ENCODE measurements at regions not wholly inside any gene's neighbourhood (a gene's known extent, or its start where the extent isn't known, plus 50 kb on each side); places are given as distances from the start of the nearest gene placed in this dataset.

- DNase-seq (ENCODE audit: low spot score), result no peak
These were observed 144.9 kb upstream of the C1orf174 start for GRCh38 chr1:4044967-4045366.

GRCh38 chr1:4045397-4046010 lies 145.4 kb upstream of the C1orf174 start:
- no peak for DNase-seq (ENCODE audit: low spot score)

- DNase-seq (ENCODE audit: low spot score), result peak; percentile 9
These were observed 146.9 kb upstream of the C1orf174 start for GRCh38 chr1:4046836-4047461.

- DNase-seq (ENCODE audit: low spot score), result no peak
These were observed 147.6 kb upstream of the C1orf174 start for GRCh38 chr1:4047666-4048065.

GRCh38 chr1:4048076-4048475 lies 148.0 kb upstream of the C1orf174 start:
- peak; percentile 6 for DNase-seq (ENCODE audit: low spot score)

- DNase-seq (ENCODE audit: low spot score), result peak; percentile 7
These were observed 148.8 kb upstream of the C1orf174 start for GRCh38 chr1:4048921-4049320.

GRCh38 chr1:4050998-4051397 lies 150.9 kb upstream of the C1orf174 start:
- DNase-seq (ENCODE audit: low spot score), result no peak

- DNase-seq (ENCODE audit: low spot score), result no peak
These were observed 152.6 kb upstream of the C1orf174 start for GRCh38 chr1:4052657-4053056.

- no peak for DNase-seq (ENCODE audit: low spot score)
These were observed 153.2 kb upstream of the C1orf174 start for GRCh38 chr1:4053160-4053748.

- no peak for DNase-seq (ENCODE audit: low spot score)
These were observed 153.7 kb upstream of the C1orf174 start for GRCh38 chr1:4053774-4054173.

GRCh38 chr1:4055294-4055967 lies 155.4 kb upstream of the C1orf174 start:
- no peak for DNase-seq (ENCODE audit: low spot score)

GRCh38 chr1:4056422-4056821 lies 156.3 kb upstream of the C1orf174 start:
- DNase-seq (ENCODE audit: low spot score), result no peak

- no peak for DNase-seq (ENCODE audit: low spot score)
These were observed 156.9 kb upstream of the C1orf174 start for GRCh38 chr1:4056989-4057388.

GRCh38 chr1:4057603-4058002 lies 157.5 kb upstream of the C1orf174 start:
- no peak for DNase-seq (ENCODE audit: low spot score)

- no peak for DNase-seq (ENCODE audit: low spot score)
These were observed 158.1 kb upstream of the C1orf174 start for GRCh38 chr1:4058122-4058521.

GRCh38 chr1:4058706-4059105 lies 158.6 kb upstream of the C1orf174 start:
- no peak for DNase-seq (ENCODE audit: low spot score)

GRCh38 chr1:4059270-4059669 lies 159.2 kb upstream of the C1orf174 start:
- no peak for DNase-seq (ENCODE audit: low spot score)

GRCh38 chr1:4060850-4061249 lies 160.8 kb upstream of the C1orf174 start:
- no peak for DNase-seq (ENCODE audit: low spot score)

- no peak for DNase-seq (ENCODE audit: low spot score)
These were observed 161.5 kb upstream of the C1orf174 start for GRCh38 chr1:4061521-4062031.

GRCh38 chr1:4062041-4062440 lies 162.0 kb upstream of the C1orf174 start:
- no peak for DNase-seq (ENCODE audit: low spot score)

GRCh38 chr1:4062560-4062959 lies 162.5 kb upstream of the C1orf174 start:
- DNase-seq (ENCODE audit: low spot score), result no peak

GRCh38 chr1:4062992-4063391 lies 162.9 kb upstream of the C1orf174 start:
- DNase-seq (ENCODE audit: low spot score), result no peak

GRCh38 chr1:4063516-4063915 lies 163.4 kb upstream of the C1orf174 start:
- no peak for DNase-seq (ENCODE audit: low spot score)

All from mucosa of gallbladder (tissue), 1 donor.